ENCODE measurements at regions not wholly inside any gene's neighbourhood (a gene's known extent, or its start where the extent isn't known, plus 50 kb on each side); places are given as distances from the start of the nearest gene placed in this dataset.

- TF ChIP-seq ZNF24 (IDR thresholded peaks at IDR 0.05) (no peak), TBL1XR1 (IDR thresholded peaks at IDR 0.05; ENCODE audit: low read depth, low read length) (no peak), LARP7 (IDR thresholded peaks at IDR 0.05) (no peak), SREBF1 (IDR thresholded peaks at IDR 0.05; ENCODE audit: low read length) (no peak), RAD51 (IDR thresholded peaks at IDR 0.05) (no peak), SUPT20H (IDR thresholded peaks at IDR 0.05; ENCODE audit: borderline replicate concordance, control insufficient read depth, low read depth, low read length) (no peak), ATF2 (IDR thresholded peaks at IDR 0.05; ENCODE audit: low read length) (no peak), YBX1 (IDR thresholded peaks at IDR 0.05) (no peak), USF1 (IDR thresholded peaks at IDR 0.05; ENCODE audit: borderline replicate concordance, extremely low read length, insufficient read depth, low read depth, low read length) (no peak)
These were observed 264.0 kb upstream of the DPH6 start (continued) for GRCh38 chr15:35810007-35810406.

- no TSS peak for BruUV-seq (replicated peaks)
- FAIRE-seq (no peak), ATAC-seq (no peak), DNase-seq (ENCODE audit: low read depth, low spot score) (no peak)
- Histone ChIP-seq H3K27me3 (replicated peaks in 1 of 2; ENCODE audit: control insufficient read depth in 2 of 2, insufficient read depth in 2 of 2, low read length in 1 of 2) (no peaks in the 10 kb centered on the region; a peak in 1 of 4 replicates), H3K27ac (ENCODE audit: control insufficient read depth, insufficient read depth) (no peak overlapping the region), H4K20me1 (ENCODE audit: control insufficient read depth, insufficient read depth) (no peaks in the 10 kb centered on the region), H3K79me2 (ENCODE audit: control insufficient read depth, insufficient read depth, low read length) (no peaks in the 10 kb centered on the region), H3K4me3 (no peak overlapping the region), H3K4me2 (ENCODE audit: control insufficient read depth, insufficient read depth) (no peak overlapping the region), H2AFZ (ENCODE audit: control insufficient read depth, low read depth, low read length) (no peak overlapping the region), H3K36me3 (ENCODE audit: control insufficient read depth in 2 of 2, insufficient read depth in 2 of 2, low read length in 1 of 2) (no peaks in the 10 kb centered on the region), H3K9me3 (replicated peaks; ENCODE audit: control insufficient read depth, insufficient read depth, low read length) (no peaks in the 10 kb centered on the region), H3K4me1 (ENCODE audit: control insufficient read depth, insufficient read depth, low read length) (no peaks in the 10 kb centered on the region), H3K9ac (ENCODE audit: control insufficient read depth, insufficient read depth, low read length) (no peak overlapping the region)
- in situ Hi-C loops (cut with MboI): no loop called here
- SMC1A ChIA-PET (ENCODE audit: uncharacterized antibody, unreplicated experiment): no interaction called here
- CTCF ChIA-PET: interaction anchor here (0.7 kb wide), 1 partner anchor 369 kb away, joined by 4 read pairs; no protein-coding TSS in a partner anchor
- WGBS (ENCODE audit: insufficient coverage, insufficient replicate concordance, low lambda C conversion rate, missing lambda C conversion rate): 50% methylated on average over 2 of the region's 2 CpGs
- no peak for TF ChIP-seq BMI1 (IDR thresholded peaks at IDR 0.05; ENCODE audit: borderline replicate concordance)
- TF ChIP-seq SUZ12 (IDR thresholded peaks at IDR 0.05; ENCODE audit: unreplicated experiment): no peak
- TF ChIP-seq SP1 (IDR thresholded peaks at IDR 0.05; ENCODE audit: low read depth, low read length): no peak
- no peak for TF ChIP-seq MLLT1 (IDR thresholded peaks at IDR 0.05)
- intact Hi-C loops (cut with micrococcal nuclease; ENCODE audit: unreplicated experiment): no loop called here
- POLR2A ChIA-PET: no interaction called here
- RAD21 ChIA-PET (ENCODE audit: unreplicated experiment): no interaction called here
These were observed 267.6 kb upstream of the DPH6 start for GRCh38 chr15:35813573-35813972.

All from GM12878 (cell line).